ENCODE measurements at regions not wholly inside any gene's neighbourhood (a gene's known extent, or its start where the extent isn't known, plus 50 kb on each side); places are given as distances from the start of the nearest gene placed in this dataset.
"Not testable (repeated sequence)": the region's sequence is repeated elsewhere in the genome, so short reads cannot be mapped to it uniquely, and the experiment has no call there.

DNA sequence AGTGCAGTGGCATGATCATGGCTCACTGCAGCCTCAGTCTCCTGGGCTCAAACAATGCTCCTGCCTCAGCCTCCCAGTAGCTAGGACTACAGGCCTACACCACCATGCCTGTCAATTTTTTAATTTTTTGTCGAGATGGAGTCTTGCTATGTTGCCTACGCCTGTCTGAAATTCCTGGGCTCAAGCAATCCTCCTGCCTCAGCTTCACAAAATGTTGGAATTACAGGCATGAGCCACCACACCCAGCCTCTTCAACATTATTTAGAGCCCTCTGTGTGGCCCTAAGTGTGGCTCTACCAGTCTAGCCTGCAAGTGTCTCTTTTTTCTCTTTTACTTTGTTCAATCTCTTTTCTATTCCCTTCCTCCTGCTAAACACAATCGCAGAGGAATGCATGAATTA lies 154.4 kb upstream of the EPB41L4A start:
- no peak for DNase-seq (ENCODE audit: low spot score)

- DNase-seq (ENCODE audit: low spot score): no peak
Observed at GRCh38 chr5:112574536-112574935, 155.5 kb upstream of the EPB41L4A start.

GRCh38 chr5:112576298-112576925 lies 157.3 kb upstream of the EPB41L4A start:
- DNase-seq (ENCODE audit: low spot score): no peak

GRCh38 chr5:112579599-112580170 lies 158.0 kb upstream of the APC start:
- DNase-seq (ENCODE audit: low spot score): no peak

- DNase-seq (ENCODE audit: low spot score): no peak
Observed at GRCh38 chr5:112581811-112582320, 155.8 kb upstream of the APC start.

- no peak for DNase-seq (ENCODE audit: low spot score)
Observed at GRCh38 chr5:112583166-112583565, 154.5 kb upstream of the APC start.

DNA sequence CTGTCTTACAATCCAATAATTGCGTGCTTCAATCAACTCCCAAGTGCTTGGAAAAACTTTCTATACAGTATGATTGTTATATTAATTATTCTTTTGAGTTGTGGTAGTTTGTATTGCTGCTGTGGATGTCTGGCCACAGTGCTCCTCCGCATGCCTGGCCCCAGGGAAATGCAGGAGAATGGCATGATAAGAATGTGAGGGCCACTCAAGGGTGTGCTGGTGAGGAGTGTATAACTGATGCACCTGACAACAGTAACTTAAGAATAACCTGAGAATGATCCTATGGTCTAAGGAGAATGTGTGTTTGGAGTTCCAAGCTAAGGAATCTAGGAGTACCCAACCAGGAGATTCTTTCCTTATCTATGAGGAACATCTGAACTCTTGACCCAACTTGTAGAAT lies 152.9 kb upstream of the APC start:
- DNase-seq (ENCODE audit: low spot score): no peak

- DNase-seq (ENCODE audit: low spot score): no peak
Observed at GRCh38 chr5:112586596-112587062, 151.1 kb upstream of the APC start.

DNA sequence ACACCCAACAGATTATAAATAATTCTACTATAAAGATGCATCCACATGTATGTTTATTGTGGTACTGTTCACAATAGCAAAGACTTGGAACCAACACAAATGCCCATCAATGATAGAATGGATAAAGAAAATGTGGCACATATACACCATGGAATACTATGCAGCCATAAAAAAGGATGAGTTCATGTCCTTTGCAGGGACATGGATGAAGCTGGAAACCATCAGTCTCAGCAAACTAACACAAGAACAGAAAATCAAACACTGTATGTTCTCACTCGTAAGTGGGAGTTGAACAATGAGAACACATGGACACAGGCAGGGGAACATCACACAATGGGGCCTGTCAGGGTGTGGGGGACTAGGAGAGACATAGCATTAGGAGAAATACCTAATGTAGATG lies 146.8 kb upstream of the APC start:
- DNase-seq (ENCODE audit: low spot score): not testable (repeated sequence)

GRCh38 chr5:112594095-112594850 lies 143.4 kb upstream of the APC start:
- DNase-seq (ENCODE audit: low spot score): no peak

DNA sequence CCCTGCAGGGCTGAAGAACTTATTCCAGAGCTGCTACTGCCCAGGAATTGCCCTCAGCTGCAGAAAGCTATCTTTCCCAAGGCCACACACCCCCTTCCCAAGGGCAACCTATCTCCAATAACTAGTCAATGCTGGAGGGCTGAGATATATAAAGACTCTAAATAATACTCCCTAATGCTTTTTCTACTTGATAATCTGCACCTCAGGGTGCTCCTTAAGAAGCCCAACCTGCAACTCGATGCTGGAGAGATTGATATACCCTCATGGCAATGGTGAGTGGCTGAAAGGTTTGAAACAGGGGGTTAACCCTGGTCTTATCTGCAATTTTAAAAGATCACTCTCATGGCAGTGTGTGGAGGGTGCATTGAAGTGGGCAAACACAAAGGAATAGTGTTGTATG lies 142.7 kb upstream of the APC start:
- DNase-seq (ENCODE audit: low spot score): no peak

GRCh38 chr5:112597831-112598230 lies 139.9 kb upstream of the APC start:
- DNase-seq (ENCODE audit: low spot score): no peak

DNA sequence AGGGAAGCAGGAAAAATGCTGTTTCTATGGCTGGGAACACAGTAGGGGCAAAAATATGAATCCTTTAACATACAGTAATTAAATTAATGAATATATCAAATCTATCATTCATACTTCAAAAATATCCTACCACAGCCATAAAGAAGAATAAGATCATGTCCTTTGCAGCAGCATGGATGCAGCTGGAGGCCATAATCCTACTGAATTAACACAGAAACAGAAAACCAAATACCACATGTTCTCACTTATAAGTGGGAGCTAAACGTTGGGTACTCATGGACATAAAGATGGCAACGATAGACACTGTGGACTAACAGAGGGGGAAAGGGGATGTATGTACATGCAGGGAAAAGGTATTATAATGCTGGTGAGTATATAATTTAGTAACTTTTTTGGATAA lies 137.2 kb upstream of the APC start:
- not testable (repeated sequence) for DNase-seq (ENCODE audit: low spot score)

DNA sequence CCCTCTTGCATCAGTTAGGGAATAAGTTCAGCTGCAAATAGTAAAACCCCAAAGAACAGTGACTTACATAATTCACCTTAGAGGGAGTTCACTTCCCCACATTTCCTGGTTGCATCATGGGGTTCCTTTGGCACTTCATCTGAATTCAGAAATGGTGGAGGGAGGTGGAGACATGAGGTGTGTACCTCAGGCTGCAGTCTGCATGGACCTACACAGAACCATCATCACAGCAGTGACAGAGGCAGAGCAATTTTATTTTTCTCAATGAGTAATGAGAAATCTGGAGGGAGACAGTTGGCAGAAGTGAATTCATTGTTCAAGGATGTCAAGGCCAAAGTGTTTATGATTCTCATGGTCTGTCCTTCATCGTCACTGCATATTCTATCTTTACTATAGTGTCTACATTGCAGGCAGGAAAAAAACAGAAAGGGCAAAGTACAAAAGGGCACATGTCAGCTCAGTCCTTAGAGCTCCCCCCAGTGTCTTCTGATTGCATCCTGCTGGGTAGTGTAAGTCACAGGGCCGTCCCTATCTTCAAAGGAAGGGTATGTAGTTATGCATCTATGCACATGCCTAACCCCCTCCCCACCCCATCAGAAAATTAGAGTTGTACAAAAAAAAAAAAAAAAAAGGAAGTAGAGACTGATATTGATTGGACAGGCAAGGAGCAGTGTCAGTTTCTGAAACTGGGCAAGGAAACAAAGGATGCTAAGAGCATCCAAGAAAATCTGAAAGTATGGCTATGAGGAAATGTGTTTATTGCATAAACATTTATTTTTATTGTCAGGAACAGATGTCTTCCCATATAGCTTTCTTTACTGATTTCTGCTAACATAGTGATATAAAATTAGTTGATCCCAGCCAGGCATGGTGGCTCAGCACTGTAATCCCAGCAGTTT lies 132.7 kb upstream of the APC start:
- peak; percentile 55 for DNase-seq (ENCODE audit: low spot score)

- DNase-seq (ENCODE audit: low spot score): no peak
Observed at GRCh38 chr5:112608975-112609374, 128.7 kb upstream of the APC start.

- no peak for DNase-seq (ENCODE audit: low spot score)
Observed at GRCh38 chr5:112612663-112613062, 125.0 kb upstream of the APC start.

DNA sequence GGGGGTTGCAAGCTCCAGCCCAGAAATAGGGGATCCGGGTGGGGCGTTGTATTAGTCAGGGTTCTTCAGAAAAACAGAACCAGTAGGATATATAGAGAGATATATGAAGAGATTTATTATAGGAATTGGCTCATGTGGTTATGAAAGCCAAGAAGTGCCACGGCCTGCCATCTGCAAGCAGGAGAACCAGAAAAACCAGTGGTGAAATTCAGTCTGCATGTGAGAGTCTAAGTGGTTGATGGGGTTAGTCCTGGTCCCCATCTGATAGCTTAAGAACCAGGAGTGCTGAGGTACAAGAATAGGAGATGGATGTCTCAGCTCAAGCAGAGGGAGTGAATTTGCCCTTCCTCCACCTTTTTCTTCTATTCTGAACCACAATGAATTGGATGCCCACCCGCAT lies 123.4 kb upstream of the APC start:
- DNase-seq (ENCODE audit: low spot score): no peak

DNA sequence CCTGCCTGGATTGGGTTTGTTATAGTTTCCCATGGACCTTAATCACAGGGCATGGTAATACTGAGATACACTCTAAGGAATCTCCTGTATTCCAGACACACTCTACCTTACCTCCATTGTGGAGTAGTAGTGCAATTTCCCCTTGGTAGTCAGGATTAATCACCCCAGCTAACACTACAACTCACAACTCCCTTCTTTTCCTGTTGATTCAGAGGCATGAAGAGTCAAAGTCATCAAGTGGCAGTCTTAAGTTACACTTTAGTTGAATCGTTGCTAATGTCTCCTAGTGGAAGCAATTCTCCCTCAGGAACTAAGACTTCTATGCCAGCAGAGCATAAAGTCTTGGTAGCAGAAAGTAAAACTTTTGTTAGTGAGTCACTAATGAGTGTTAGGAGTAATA lies 122.7 kb upstream of the APC start:
- DNase-seq (ENCODE audit: low spot score): no peak

DNA sequence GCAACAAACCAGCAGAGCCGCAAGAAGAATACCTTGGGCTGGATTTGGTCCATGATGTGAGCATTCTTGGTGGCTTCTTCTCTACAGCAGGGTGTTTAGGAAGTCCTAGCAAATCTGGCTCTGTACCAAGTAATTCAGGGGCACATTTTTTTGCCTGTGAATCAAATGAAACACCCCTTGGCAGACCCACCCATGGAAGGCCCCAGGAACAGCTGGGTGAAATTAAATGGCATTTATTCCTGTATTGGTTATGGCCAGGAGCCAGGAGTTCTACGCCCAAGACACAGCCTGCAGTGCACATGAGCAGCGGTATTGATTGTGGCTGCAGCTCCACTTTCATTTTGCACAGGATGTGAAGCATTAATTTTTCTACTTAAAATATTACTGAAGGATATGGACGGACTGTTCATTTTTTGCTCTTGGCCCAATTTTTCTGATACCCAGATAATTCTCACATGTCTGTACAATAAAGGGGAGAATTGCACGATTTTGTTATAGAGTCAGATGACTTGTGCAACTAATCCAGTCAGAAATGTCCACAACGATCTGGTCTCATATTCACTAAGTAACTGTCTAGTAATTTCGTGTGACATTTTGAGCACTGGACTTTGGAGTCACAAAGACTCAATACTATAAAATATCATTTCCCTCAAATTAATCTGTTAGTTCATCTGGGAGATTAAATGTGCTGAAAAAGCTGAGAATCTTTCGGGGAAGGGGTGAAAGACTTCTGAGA lies 120.7 kb upstream of the APC start:
- no peak for DNase-seq (ENCODE audit: low spot score)

- DNase-seq (ENCODE audit: low spot score): no peak
Observed at GRCh38 chr5:112625246-112625645, 112.4 kb upstream of the APC start.

DNA sequence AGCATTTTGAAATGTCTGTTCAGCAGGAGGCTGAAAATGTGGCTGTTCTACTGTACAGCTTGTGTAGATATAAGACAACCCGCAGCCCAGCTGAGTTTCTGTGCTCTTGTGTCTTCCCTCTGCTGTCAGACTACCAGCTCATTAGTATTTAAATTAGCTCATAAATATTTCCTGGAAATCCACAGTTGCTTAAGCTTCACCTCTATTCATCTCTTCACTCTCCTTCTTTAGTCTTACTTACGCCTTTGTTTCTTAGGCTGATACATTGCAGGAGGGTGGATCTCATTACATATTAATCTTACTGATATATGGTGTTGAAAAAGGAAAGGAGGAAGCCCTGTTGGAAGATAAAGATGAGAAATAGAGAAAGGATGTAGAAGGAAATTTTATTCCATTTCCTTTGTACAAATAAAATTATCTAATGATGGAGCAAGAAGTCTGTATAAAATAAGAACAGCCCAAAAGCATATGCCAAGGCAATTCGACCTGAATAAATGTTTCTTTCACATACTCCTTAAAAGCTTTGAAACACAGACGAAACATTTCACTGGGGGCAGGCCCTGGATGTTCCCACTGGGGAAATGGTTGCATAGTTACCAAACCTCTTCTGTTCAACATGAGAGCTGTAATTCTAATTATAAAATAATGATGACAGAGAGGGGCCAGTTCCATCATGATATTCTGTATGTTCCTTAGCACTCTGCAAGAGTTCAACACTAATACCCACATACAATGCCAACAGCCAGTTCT lies 111.8 kb upstream of the APC start:
- DNase-seq (ENCODE audit: low spot score): no peak

All from LoVo (cell line).